Muscle layer of colon (tissue), 2 donors: ENCODE measurements at regions not wholly inside any gene's neighbourhood (a gene's known extent, or its start where the extent isn't known, plus 50 kb on each side); places are given as distances from the start of the nearest gene placed in this dataset.

Experiments
- H3K27ac ChIP-seq: one replicate; pipeline ENCODE4 v1.7.0; 2013; ENCODE audit warnings: low read depth, mild to moderate bottlenecking, low read length, moderate library complexity
- H3K27me3 ChIP-seq, 2 donors: one replicate each; pipeline ENCODE4 v1.7.0; 2013; ENCODE audit warnings: low read length in 2 of 2, mild to moderate bottlenecking in 2 of 2; ENCODE audit not compliant: insufficient read depth in 2 of 2, control insufficient read depth in 1 of 2
- H3K36me3 ChIP-seq: one replicate; pipeline ENCODE4 v1.7.0; 2013; ENCODE audit warnings: mild to moderate bottlenecking, low read length; ENCODE audit not compliant: insufficient read depth
- H3K4me1 ChIP-seq: one replicate; pipeline ENCODE4 v1.7.0; 2013; ENCODE audit warnings: mild to moderate bottlenecking, low read length; ENCODE audit not compliant: insufficient read depth
- H3K4me3 ChIP-seq, 2 donors: one replicate each; pipeline ENCODE4 v1.7.0; 2013; ENCODE audit warnings: low read length in 2 of 2, low read depth in 1 of 2, mild to moderate bottlenecking in 1 of 2, moderate library complexity in 1 of 2
- H3K9ac ChIP-seq: one replicate; pipeline ENCODE4 v1.7.0; 2013; ENCODE audit warnings: low read length
- H3K9me3 ChIP-seq: one replicate; pipeline ENCODE4 v1.7.0; 2013; ENCODE audit warnings: mild to moderate bottlenecking, low read length
- donor health status: abdominal sarcoma.
- donor health status: Adenocarcinoma of cecum.

DNA sequence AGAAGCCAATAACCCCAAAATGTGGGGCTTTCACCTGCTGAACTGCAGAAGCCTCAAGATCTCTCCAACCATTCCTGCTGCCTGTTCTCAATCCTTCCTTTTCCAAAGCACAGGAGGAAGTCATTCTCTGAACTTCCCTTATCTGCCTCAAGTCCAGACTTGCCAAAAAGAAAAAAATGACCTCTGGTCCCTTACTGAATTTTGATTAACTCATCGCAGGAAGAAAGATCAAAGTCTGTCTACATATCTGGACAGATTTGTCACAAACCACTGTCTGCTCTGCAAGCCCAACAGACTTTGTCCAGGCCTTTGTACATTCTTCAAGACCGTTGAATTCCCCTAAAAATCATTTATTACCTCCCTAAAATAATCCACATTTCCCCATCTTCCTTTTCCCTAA, 126.5 kb upstream of the NBEA start:
- peaks cover 22% of the 10 kb centered on the region for H3K4me1 ChIP-seq
- no peak overlapping the region for H3K27ac ChIP-seq
- H3K9me3 ChIP-seq, result no peaks in the 10 kb centered on the region
- no peaks in the 10 kb centered on the region for H3K36me3 ChIP-seq
- no peaks in the 10 kb centered on the region for H3K27me3 ChIP-seq
- H3K4me3 ChIP-seq, result no peak overlapping the region
- no peak overlapping the region for H3K9ac ChIP-seq

- H3K4me1 ChIP-seq, result peaks cover 22% of the 10 kb centered on the region
- H3K27me3 ChIP-seq, result no peaks in the 10 kb centered on the region
- H3K27ac ChIP-seq, result no peak overlapping the region
- no peaks in the 10 kb centered on the region for H3K9me3 ChIP-seq
- H3K36me3 ChIP-seq, result no peaks in the 10 kb centered on the region
- H3K4me3 ChIP-seq, result no peak overlapping the region
- no peak overlapping the region for H3K9ac ChIP-seq
Observed at GRCh38 chr13:34816245-34816884, 125.7 kb upstream of the NBEA start.

GRCh38 chr13:34816908-34817665, 125.0 kb upstream of the NBEA start:
- H3K36me3 ChIP-seq, result no peaks in the 10 kb centered on the region
- H3K9me3 ChIP-seq, result no peaks in the 10 kb centered on the region
- H3K9ac ChIP-seq, result no peak overlapping the region
- peaks cover 22% of the 10 kb centered on the region for H3K4me1 ChIP-seq
- H3K27ac ChIP-seq, result no peak overlapping the region
- no peak overlapping the region for H3K4me3 ChIP-seq
- H3K27me3 ChIP-seq, result no peaks in the 10 kb centered on the region

DNA sequence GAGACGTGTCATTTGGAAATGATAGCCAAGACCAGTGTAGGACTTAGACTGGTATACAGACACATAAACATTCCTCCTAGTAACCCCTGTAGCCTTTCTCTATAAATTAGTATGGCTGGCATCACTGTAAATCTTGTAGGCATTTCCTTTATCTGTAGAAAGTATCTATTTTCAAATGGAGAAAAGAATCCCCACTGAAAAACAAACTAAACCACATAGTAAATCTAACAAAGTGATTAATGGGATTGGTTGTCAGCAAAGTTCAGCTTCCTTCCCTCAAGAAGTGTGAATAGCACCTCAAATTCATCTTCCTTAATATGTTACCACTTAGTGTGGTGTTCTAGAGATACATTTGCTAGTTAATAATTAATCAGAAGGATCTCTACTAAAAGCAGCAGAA, 119.4 kb upstream of the NBEA start:
- Histone ChIP-seq H3K4me3 (no peak overlapping the region), H3K9ac (no peak overlapping the region), H3K4me1 (peaks cover 5% of the 10 kb centered on the region), H3K27me3 (no peaks in the 10 kb centered on the region), H3K36me3 (no peaks in the 10 kb centered on the region), H3K9me3 (no peaks in the 10 kb centered on the region), H3K27ac (no peak overlapping the region)

GRCh38 chr13:34826432-34826831, 115.6 kb upstream of the NBEA start:
- Histone ChIP-seq H3K4me3 (no peak overlapping the region), H3K27ac (no peak overlapping the region), H3K36me3 (no peaks in the 10 kb centered on the region), H3K9me3 (no peaks in the 10 kb centered on the region), H3K27me3 (no peaks in the 10 kb centered on the region), H3K9ac (no peak overlapping the region), H3K4me1 (peaks cover 16% of the 10 kb centered on the region)

- Histone ChIP-seq H3K9me3 (no peaks in the 10 kb centered on the region), H3K36me3 (no peaks in the 10 kb centered on the region), H3K27me3 (no peaks in the 10 kb centered on the region), H3K4me1 (peaks cover 20% of the 10 kb centered on the region), H3K4me3 (no peak overlapping the region), H3K9ac (no peak overlapping the region), H3K27ac (no peak overlapping the region)
Observed at GRCh38 chr13:34833562-34834182, 108.4 kb upstream of the NBEA start.

DNA sequence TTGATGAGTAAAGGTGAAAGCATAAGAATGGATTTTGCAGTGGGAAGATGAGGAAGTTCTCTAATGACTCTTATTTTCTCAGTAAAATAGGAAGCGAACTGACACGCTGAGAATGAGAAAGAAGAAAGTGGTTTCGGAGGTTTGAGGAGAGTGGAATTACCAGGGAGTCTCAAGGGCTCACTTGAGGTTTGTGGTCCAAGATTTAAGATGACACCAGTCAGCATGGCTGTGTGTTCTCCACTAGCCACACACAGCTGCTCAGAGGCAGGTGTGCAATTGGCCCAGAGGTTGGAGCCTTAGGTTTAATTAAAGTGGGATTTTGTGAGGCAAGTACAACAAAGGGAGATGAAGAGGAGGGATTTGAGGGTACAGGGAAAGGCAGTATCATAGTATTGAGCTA, 99.6 kb upstream of the NBEA start:
- H3K4me3 ChIP-seq, result no peak overlapping the region
- no peaks in the 10 kb centered on the region for H3K4me1 ChIP-seq
- H3K36me3 ChIP-seq, result no peaks in the 10 kb centered on the region
- no peak overlapping the region for H3K27ac ChIP-seq
- no peaks in the 10 kb centered on the region for H3K27me3 ChIP-seq
- H3K9me3 ChIP-seq, result no peaks in the 10 kb centered on the region
- H3K9ac ChIP-seq, result no peak overlapping the region

DNA sequence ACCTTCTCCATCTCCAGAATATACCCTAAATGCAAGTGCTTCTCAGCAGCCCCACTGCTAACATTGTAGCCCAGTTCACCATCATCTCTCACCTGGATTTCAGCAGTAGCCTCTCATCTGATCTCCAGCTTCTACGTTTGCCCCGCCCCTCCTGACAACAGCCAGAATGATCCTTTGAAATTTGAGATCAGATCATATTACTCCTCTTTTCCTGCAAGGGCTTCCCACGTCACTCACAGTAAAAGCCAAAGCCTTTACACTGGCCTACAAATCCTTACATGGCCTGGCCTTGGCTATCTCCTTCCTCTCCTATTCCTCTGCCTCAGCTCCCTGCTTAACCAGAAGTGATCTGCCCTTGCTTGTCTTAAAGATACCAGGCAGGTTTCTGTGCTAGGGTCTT, 94.3 kb upstream of the NBEA start:
- Histone ChIP-seq H3K27ac (no peak overlapping the region), H3K9me3 (no peaks in the 10 kb centered on the region), H3K36me3 (no peaks in the 10 kb centered on the region), H3K4me1 (no peaks in the 10 kb centered on the region), H3K4me3 (no peak overlapping the region), H3K9ac (no peak overlapping the region), H3K27me3 (no peaks in the 10 kb centered on the region)

GRCh38 chr13:34849406-34849805, 92.7 kb upstream of the NBEA start:
- Histone ChIP-seq H3K4me1 (no peaks in the 10 kb centered on the region), H3K27me3 (no peaks in the 10 kb centered on the region), H3K36me3 (no peaks in the 10 kb centered on the region), H3K4me3 (no peak overlapping the region), H3K9me3 (no peaks in the 10 kb centered on the region), H3K27ac (no peak overlapping the region), H3K9ac (no peak overlapping the region)

GRCh38 chr13:34853161-34853560, 88.9 kb upstream of the NBEA start:
- Histone ChIP-seq H3K9ac (no peak overlapping the region), H3K27ac (no peak overlapping the region), H3K9me3 (no peaks in the 10 kb centered on the region), H3K27me3 (no peaks in the 10 kb centered on the region), H3K36me3 (no peaks in the 10 kb centered on the region), H3K4me3 (no peak overlapping the region), H3K4me1 (no peaks in the 10 kb centered on the region)

DNA sequence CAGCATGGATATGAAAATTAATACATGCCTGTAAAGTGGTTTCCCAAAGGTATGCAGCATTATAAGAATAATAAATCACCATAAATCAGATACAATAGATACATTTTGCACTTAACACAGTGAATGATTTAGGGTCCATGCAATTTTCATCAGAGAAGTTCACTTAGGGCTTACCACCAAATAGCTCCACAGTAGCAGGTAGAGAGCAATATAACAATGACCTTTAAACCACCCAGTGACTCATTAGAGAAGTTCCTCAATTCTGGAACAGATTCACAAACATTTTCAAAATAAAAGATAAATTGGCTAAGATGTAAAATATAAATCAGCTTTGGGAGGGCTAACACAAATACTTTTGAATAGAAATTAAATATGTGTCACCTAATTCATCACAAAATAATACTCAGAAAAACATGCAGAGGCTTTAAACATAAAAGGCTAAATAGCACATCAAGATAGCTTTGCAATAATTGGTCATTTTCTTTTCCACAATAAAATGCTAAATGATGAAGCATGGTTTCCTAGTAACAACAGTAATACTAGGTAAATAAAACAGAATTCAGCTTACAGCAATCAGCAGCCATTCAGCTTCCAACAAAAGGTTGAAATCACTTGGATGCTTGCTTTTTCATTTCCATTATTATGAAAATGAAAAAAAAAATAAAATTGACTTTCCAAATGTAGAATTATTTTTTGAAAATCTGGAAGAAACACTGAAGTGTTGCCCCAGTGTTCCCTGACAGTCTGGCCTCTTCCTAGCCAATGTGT, 84.3 kb upstream of the NBEA start:
- Histone ChIP-seq H3K36me3 (no peaks in the 10 kb centered on the region), H3K27ac (no peak overlapping the region), H3K9me3 (no peaks in the 10 kb centered on the region), H3K4me1 (no peaks in the 10 kb centered on the region), H3K9ac (no peak overlapping the region), H3K27me3 (no peaks in the 10 kb centered on the region), H3K4me3 (no peak overlapping the region)
